K562 (cell line): ENCODE measurements at regions not wholly inside any gene's neighbourhood (a gene's known extent, or its start where the extent isn't known, plus 50 kb on each side); places are given as distances from the start of the nearest gene placed in this dataset.
"Not testable (repeated sequence)": the region's sequence is repeated elsewhere in the genome, so short reads cannot be mapped to it uniquely, and the experiment has no call there.

Experiments used
- ATAC-seq: fragments of 200-7000 bp; cut with Tn5 transposase; 3 replicates; pipeline ENCODE4 v1.9.1; 2020; ENCODE audit warnings: moderate library complexity
- BruUV-seq: library from RNA; stranded (reverse); fragments of 400-500 nt; replicated peaks from 2 replicates; lab custom pipeline; 2021; lab: Mats Ljungman, UMichigan
- CTCF ChIA-PET: fragments of 300-600 bp; formaldehyde crosslinking; extraction: SDS; loops from one replicate; lab custom pipeline; 2021; ENCODE audit warnings: low intra/inter-chr PET ratio; lab: Yijun Ruan, JAX
- POLR2A ChIA-PET: fragments of 300-600, 350-650 bp; sonication (Branson Sonifier 250); formaldehyde crosslinking; extraction: SDS; loops from one replicate; lab custom pipeline; 2021; ENCODE audit warnings: antibody characterized with exemption, inconsistent platforms; lab: Yijun Ruan, JAX
- DNase-seq, 4 experiments: peaks; one replicate each; pipeline versions ENCODE4 v3.0.0 to v3.0.0-alpha.2; 2011 to 2018; ENCODE audit warnings: low spot score in 3 of 4, mixed read lengths in 3 of 4; ENCODE audit errors: extremely low read depth in 1 of 4
- FAIRE-seq: peaks from 2 replicates; lab custom pipeline; 2011; peaks lifted over from hg19 to GRCh38; lab: Jason Lieb, UNC
- H2AFZ ChIP-seq: 2 replicates; pipeline ENCODE4 v1.6.0; 2011; ENCODE audit warnings: low read depth, low read length, control low read depth, inconsistent platforms
- H3K27ac ChIP-seq: fragments of 200-600 bp; 3 replicates; pipeline ENCODE4 v1.8.0; 2011; ENCODE audit warnings: low read depth, mild to moderate bottlenecking, control low read depth, inconsistent platforms, low read length, moderate library complexity, mixed read lengths; ENCODE audit errors: extremely low read depth
- H3K27me3 ChIP-seq, 2 experiments: fragments of 300-600 bp in 1 of 2; 2 replicates in 1 of 2; 3 replicates in 1 of 2; pipeline versions ENCODE4 v1.6.0 to v1.8.0; 2011; ENCODE audit warnings: inconsistent platforms in 2 of 2, low read length in 2 of 2, mild to moderate bottlenecking in 1 of 2, mixed read lengths in 1 of 2, moderate library complexity in 1 of 2; ENCODE audit not compliant: control insufficient read depth in 2 of 2, insufficient read depth in 2 of 2
- H3K36me3 ChIP-seq: fragments of 300-600 bp; 3 replicates; pipeline ENCODE4 v1.8.0; 2011; ENCODE audit warnings: mild to moderate bottlenecking, low read length, inconsistent platforms; ENCODE audit not compliant: control insufficient read depth, insufficient read depth
- H3K4me1 ChIP-seq, 2 experiments: fragments of 200-600 bp in 1 of 2; replicated peaks in 1 of 2; 2 replicates in 1 of 2; 3 replicates in 1 of 2; pipeline versions ENCODE4 v1.5.1 to v1.8.0; 2011; ENCODE audit warnings: inconsistent platforms in 2 of 2, low read length in 2 of 2, mild to moderate bottlenecking in 1 of 2, mixed read lengths in 1 of 2, moderate library complexity in 1 of 2; ENCODE audit not compliant: control insufficient read depth in 2 of 2, insufficient read depth in 2 of 2
- H3K4me2 ChIP-seq: 2 replicates; pipeline ENCODE4 v1.6.1; 2011; ENCODE audit warnings: low read length, control low read depth, inconsistent platforms, mixed read lengths; ENCODE audit not compliant: insufficient read depth
- H3K4me3 ChIP-seq: fragments of 200-600 bp; sonication (generic), shearing (Covaris generic); 2 replicates; pipeline ENCODE4 v1.5.1; 2016; ENCODE audit warnings: control low read depth, inconsistent platforms
- H3K79me2 ChIP-seq: fragments of 200-600 bp; 3 replicates; pipeline ENCODE4 v1.8.0; 2011; ENCODE audit warnings: low read length, inconsistent platforms; ENCODE audit not compliant: control insufficient read depth, insufficient read depth
- H3K9ac ChIP-seq, 2 experiments: 2 replicates each; pipeline versions ENCODE4 v1.6.0 to v1.6.1; 2011; ENCODE audit warnings: low read depth in 2 of 2, low read length in 2 of 2, control low read depth in 1 of 2, inconsistent platforms in 1 of 2, mild to moderate bottlenecking in 1 of 2, mixed read lengths in 1 of 2; ENCODE audit not compliant: insufficient read depth in 1 of 2
- H3K9me1 ChIP-seq: one replicate; pipeline ENCODE4 v1.6.0; 2011; ENCODE audit warnings: inconsistent platforms, mild to moderate bottlenecking, low read length, moderate library complexity; ENCODE audit not compliant: control insufficient read depth, insufficient read depth
- H3K9me3 ChIP-seq: replicated peaks from 2 replicates; pipeline ENCODE4 v1.5.1; 2011; ENCODE audit warnings: low read depth, low read length, inconsistent platforms; ENCODE audit not compliant: control insufficient read depth, insufficient read depth
- H4K20me1 ChIP-seq: replicated peaks from 2 replicates; pipeline ENCODE4 v1.6.1; 2011; ENCODE audit warnings: low read length, inconsistent platforms, mixed read lengths; ENCODE audit not compliant: control insufficient read depth, insufficient read depth
- BRCA1 ChIP-seq, 2 experiments: fragments of 450-650 bp in 1 of 2; sonication (generic) in 1 of 2; formaldehyde crosslinking in 1 of 2; IDR thresholded peaks; 2 replicates each; pipeline versions ENCODE4 v1.5.0 to v1.6.1; 2017 to 2020; ENCODE audit warnings: mild to moderate bottlenecking in 1 of 2, missing genetic modification reagents in 1 of 2
- CHD4 ChIP-seq: fragments of 200-600 bp; sonication (generic); IDR thresholded peaks from 3 replicates; pipeline ENCODE4 v1.6.1; 2012; ENCODE audit warnings: low read depth, mild to moderate bottlenecking, mixed read lengths, low read length, inconsistent platforms; ENCODE audit not compliant: insufficient read depth, insufficient replicate concordance, poor library complexity, severe bottlenecking
- DDX20 ChIP-seq: fragments of 450-650 bp; IDR thresholded peaks from 2 replicates; pipeline ENCODE4 v1.6.1; 2016; ENCODE audit warnings: missing genetic modification characterization, low read depth, mild to moderate bottlenecking, missing compliant biosample characterization, moderate library complexity
- FIP1L1 ChIP-seq: fragments of 200-400 bp; formaldehyde crosslinking; IDR thresholded peaks from 2 replicates; pipeline ENCODE4 v1.6.1; 2018; ENCODE audit warnings: mild to moderate bottlenecking, low read depth, low read length; ENCODE audit not compliant: poor library complexity, severe bottlenecking
- WGBS: fragments of 100-300 bp; shearing (Covaris generic); methylation state at CpG from one replicate; pipeline ENCODE4 v1.1.6; 2016; ENCODE audit warnings: low coverage, mixed read lengths; ENCODE audit not compliant: insufficient coverage; ENCODE audit errors: missing lambda C conversion rate; 5-methylcytosine and 5-hydroxymethylcytosine counted together
- in situ Hi-C: fragments of 300-500 bp; cut with MboI; formaldehyde crosslinking; loops from 4 replicates; pipeline ENCODE4 v1.15.0; 2018; ENCODE audit warnings: inconsistent platforms, mixed read lengths
- intact Hi-C: fragments of 100-400 bp; cut with micrococcal nuclease; formaldehyde crosslinking; loops from 2 replicates; pipeline ENCODE4 v1.14.2; 2022

DNA sequence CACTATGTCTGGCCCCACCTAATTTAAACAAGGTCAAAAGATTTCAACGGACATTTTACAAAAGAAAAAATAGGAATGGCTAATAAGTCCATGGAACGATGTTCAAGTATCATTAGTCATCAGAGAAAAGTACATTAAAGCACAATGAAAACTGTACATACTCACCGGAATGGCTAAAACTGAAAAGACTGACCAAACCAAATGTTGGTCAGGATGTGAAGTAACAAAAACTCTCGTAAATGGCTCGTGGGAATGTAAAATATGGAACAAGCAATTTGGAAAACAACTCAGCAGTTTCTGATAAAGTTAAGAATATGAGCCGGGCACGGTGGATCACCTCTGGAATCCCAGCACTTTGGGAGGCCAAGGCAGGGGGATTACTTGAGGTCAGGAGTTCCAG is 65.7 kb upstream of the PARD3 start:
- Histone ChIP-seq H3K27ac (no peak overlapping the region), H3K36me3 (no peaks in the 10 kb centered on the region), H3K4me2 (no peak overlapping the region), H3K27me3 (peaks cover 4 to 12% of the 10 kb centered on the region in 2 experiments; a peak in 2 of 5 replicates), H3K9me1 (no peaks in the 10 kb centered on the region), H4K20me1 (no peaks in the 10 kb centered on the region), H3K9me3 (no peaks in the 10 kb centered on the region), H2AFZ (no peak overlapping the region), H3K79me2 (no peaks in the 10 kb centered on the region), H3K9ac (no peak overlapping the region), H3K4me1 (no peaks in the 10 kb centered on the region), H3K4me3 (no peak overlapping the region)
- 2% methylated on average over 7 of the region's 7 CpGs for WGBS
- POLR2A ChIA-PET = no interaction called here
- BruUV-seq = no TSS peak
- TF ChIP-seq BRCA1 (IDR thresholded peaks at IDR 0.05) (no peak), BRCA1 (CRISPR knock-in tag; IDR thresholded peaks at IDR 0.05) (no peak), FIP1L1 (no peak), DDX20 (tag) (no peak), CHD4 (no peak)
- intact Hi-C loops = no loop called here
- ATAC-seq (no peak), DNase-seq (no peak), FAIRE-seq (no peak)
- in situ Hi-C loops = no loop called here
- CTCF ChIA-PET = no interaction called here

DNA sequence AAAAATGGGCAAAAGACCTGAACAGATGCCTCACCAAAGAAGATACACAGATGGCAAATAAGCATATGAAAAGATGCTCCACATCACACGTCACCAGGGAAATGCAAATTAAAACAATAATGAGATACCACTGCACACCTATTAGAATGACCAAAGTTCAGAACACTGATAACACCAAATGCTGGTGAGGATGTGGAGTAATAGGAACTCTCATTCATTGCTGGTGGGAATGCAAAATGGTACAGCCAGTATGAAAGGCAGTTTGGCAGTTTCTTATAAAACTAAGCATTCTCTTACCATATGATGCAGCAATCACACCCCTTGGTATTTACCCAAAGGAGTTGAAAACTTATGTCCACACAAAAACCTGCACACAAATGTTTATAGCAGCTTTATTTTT is 63.6 kb upstream of the PARD3 start:
- H3K4me1 ChIP-seq, H3K36me3 ChIP-seq, in situ Hi-C loops, DNase-seq, FAIRE-seq, H3K4me3 ChIP-seq, H3K79me2 ChIP-seq, BruUV-seq, H3K9ac ChIP-seq, H3K9me3 ChIP-seq, H4K20me1 ChIP-seq, H3K27ac ChIP-seq, ATAC-seq, H3K9me1 ChIP-seq, H2AFZ ChIP-seq, H3K4me2 ChIP-seq, intact Hi-C loops, POLR2A ChIA-PET: not testable (repeated sequence)
- CTCF ChIA-PET = interaction anchor here (0.7 kb wide), 1 partner anchor 197 kb away, joined by 4 read pairs; no protein-coding TSS in a partner anchor
- peaks cover under 1 to 12% of the 10 kb centered on the region in 2 experiments; a peak in 2 of 5 replicates for H3K27me3 ChIP-seq
- WGBS = 0% methylated on average over 1 of the region's 1 CpG
